ENCODE measurements at regions not wholly inside any gene's neighbourhood (a gene's known extent, or its start where the extent isn't known, plus 50 kb on each side); places are given as distances from the start of the nearest gene placed in this dataset.

GRCh38 chr1:17877316-17877715, 122.2 kb downstream of the ACTL8 start:
- TF ChIP-seq ZFP3 (CRISPR knock-in tag; IDR thresholded peaks at IDR 0.05): no peak
- no peak for TF ChIP-seq PATZ1 (CRISPR knock-in tag; IDR thresholded peaks at IDR 0.05; ENCODE audit: borderline replicate concordance)
- TF ChIP-seq ZNF8 (CRISPR knock-in tag; IDR thresholded peaks at IDR 0.05): no peak
- TF ChIP-seq ZFP30 (CRISPR knock-in tag; IDR thresholded peaks at IDR 0.05): no peak
- no peak for TF ChIP-seq ESRRG (CRISPR knock-in tag; IDR thresholded peaks at IDR 0.05)
- no peak for TF ChIP-seq BACH2 (CRISPR knock-in tag; IDR thresholded peaks at IDR 0.05; ENCODE audit: borderline replicate concordance)
- no peak for TF ChIP-seq ZC3H10 (CRISPR knock-in tag; IDR thresholded peaks at IDR 0.05)
